ENCODE measurements at regions not wholly inside any gene's neighbourhood (a gene's known extent, or its start where the extent isn't known, plus 50 kb on each side); places are given as distances from the start of the nearest gene placed in this dataset.

- no peaks in the 10 kb centered on the region for H3K36me3 ChIP-seq (ENCODE audit: control insufficient read depth in 2 of 2, extremely low read depth in 1 of 2, insufficient read depth in 1 of 2, low read length in 1 of 2)
- no peak for DNase-seq
- no peak overlapping the region for H3K4me3 ChIP-seq (ENCODE audit: control insufficient read depth in 1 of 2, extremely low read depth in 1 of 2, low read length in 1 of 2)
- no peak for ATAC-seq (replicated peaks in 1 of 4)
- no peaks in the 10 kb centered on the region for H3K4me1 ChIP-seq (ENCODE audit: control insufficient read depth in 1 of 2, extremely low read depth in 1 of 2, insufficient read depth in 2 of 2, low read length in 2 of 2)
- H3K4me1 Mint-ChIP-seq, result no peaks in the 10 kb centered on the region
- H3K4me3 Mint-ChIP-seq, result no peak overlapping the region
- no peaks in the 10 kb centered on the region for H3K27me3 Mint-ChIP-seq
- H3K36me3 Mint-ChIP-seq, result no peaks in the 10 kb centered on the region
- no peaks in the 10 kb centered on the region for H3K9me3 ChIP-seq
- H3K27ac ChIP-seq (ENCODE audit: low read length), result no peak overlapping the region
- H3K27me3 ChIP-seq (replicated peaks in 1 of 2; ENCODE audit: control insufficient read depth in 2 of 2, extremely low read depth in 1 of 2, insufficient read depth in 2 of 2, low read length in 1 of 2), result no peaks in the 10 kb centered on the region
- CTCF ChIA-PET, result no interaction called here
- POLR2A ChIA-PET, result no interaction called here
- H3K27ac Mint-ChIP-seq, result no peak overlapping the region
- H3K9me3 Mint-ChIP-seq, result peaks cover 0 to 3% (median 0%) of the 10 kb centered on the region in 3 donors
Observed at GRCh38 chr7:47128700-47129099, 453.2 kb downstream of the TNS3 start.

GRCh38 chr7:47125529-47125928 lies 456.4 kb downstream of the TNS3 start:
- Histone ChIP-seq H3K27ac (ENCODE audit: low read length) (no peak overlapping the region), H3K27me3 (replicated peaks in 1 of 2; ENCODE audit: control insufficient read depth in 2 of 2, extremely low read depth in 1 of 2, insufficient read depth in 2 of 2, low read length in 1 of 2) (no peaks in the 10 kb centered on the region), H3K4me1 (ENCODE audit: control insufficient read depth in 1 of 2, extremely low read depth in 1 of 2, insufficient read depth in 2 of 2, low read length in 2 of 2) (no peaks in the 10 kb centered on the region), H3K4me3 (ENCODE audit: control insufficient read depth in 1 of 2, extremely low read depth in 1 of 2, low read length in 1 of 2) (no peak overlapping the region), H3K9me3 (no peaks in the 10 kb centered on the region), H3K36me3 (ENCODE audit: control insufficient read depth in 2 of 2, extremely low read depth in 1 of 2, insufficient read depth in 1 of 2, low read length in 1 of 2) (no peaks in the 10 kb centered on the region)
- H3K9me3 Mint-ChIP-seq, result no peaks in the 10 kb centered on the region
- no peaks in the 10 kb centered on the region for H3K36me3 Mint-ChIP-seq
- DNase-seq (no peak), ATAC-seq (replicated peaks in 1 of 4) (no peak)
- H3K4me3 Mint-ChIP-seq, result no peak overlapping the region
- WGBS (ENCODE audit: insufficient coverage), result 95% methylated on average over 13 of the region's 14 CpGs
- H3K27ac Mint-ChIP-seq, result no peak overlapping the region
- no peaks in the 10 kb centered on the region for H3K4me1 Mint-ChIP-seq
- POLR2A ChIA-PET, result no interaction called here
- CTCF ChIA-PET, result no interaction called here
- H3K27me3 Mint-ChIP-seq, result no peaks in the 10 kb centered on the region

GRCh38 chr7:47119261-47119865 lies 462.5 kb downstream of the TNS3 start:
- no peaks in the 10 kb centered on the region for H3K36me3 Mint-ChIP-seq
- Histone ChIP-seq H3K27ac (ENCODE audit: low read length) (no peak overlapping the region), H3K4me1 (ENCODE audit: control insufficient read depth in 1 of 2, extremely low read depth in 1 of 2, insufficient read depth in 2 of 2, low read length in 2 of 2) (no peaks in the 10 kb centered on the region), H3K9me3 (no peaks in the 10 kb centered on the region), H3K27me3 (replicated peaks in 1 of 2; ENCODE audit: control insufficient read depth in 2 of 2, extremely low read depth in 1 of 2, insufficient read depth in 2 of 2, low read length in 1 of 2) (peaks cover 0 to 4% of the 10 kb centered on the region in 2 experiments), H3K4me3 (ENCODE audit: control insufficient read depth in 1 of 2, extremely low read depth in 1 of 2, low read length in 1 of 2) (no peak overlapping the region), H3K36me3 (ENCODE audit: control insufficient read depth in 2 of 2, extremely low read depth in 1 of 2, insufficient read depth in 1 of 2, low read length in 1 of 2) (no peaks in the 10 kb centered on the region)
- no peak overlapping the region for H3K27ac Mint-ChIP-seq
- POLR2A ChIA-PET, result no interaction called here
- H3K4me3 Mint-ChIP-seq, result no peak overlapping the region
- DNase-seq (no peak), ATAC-seq (replicated peaks in 1 of 4) (no peak)
- peaks cover 0 to 3% of the 10 kb centered on the region in 2 donors for H3K27me3 Mint-ChIP-seq
- 100% methylated on average over 1 of the region's 4 CpGs for WGBS (ENCODE audit: insufficient coverage)
- H3K9me3 Mint-ChIP-seq, result peaks cover 0 to 4% (median 0%) of the 10 kb centered on the region in 3 donors
- no peaks in the 10 kb centered on the region for H3K4me1 Mint-ChIP-seq
- CTCF ChIA-PET, result no interaction called here

GRCh38 chr7:47104206-47104549 lies 477.7 kb downstream of the TNS3 start:
- H3K4me3 ChIP-seq (ENCODE audit: control insufficient read depth in 1 of 2, extremely low read depth in 1 of 2, low read length in 1 of 2), result no peak overlapping the region
- Mint-ChIP-seq H3K36me3 (no peaks in the 10 kb centered on the region), H3K27me3 (no peaks in the 10 kb centered on the region), H3K9me3 (peaks cover 0 to 2% (median 0%) of the 10 kb centered on the region in 3 donors), H3K4me3 (no peak overlapping the region), H3K27ac (no peak overlapping the region), H3K4me1 (no peaks in the 10 kb centered on the region)
- H3K4me1 ChIP-seq (ENCODE audit: control insufficient read depth in 1 of 2, extremely low read depth in 1 of 2, insufficient read depth in 2 of 2, low read length in 2 of 2), result no peaks in the 10 kb centered on the region
- no peaks in the 10 kb centered on the region for H3K36me3 ChIP-seq (ENCODE audit: control insufficient read depth in 2 of 2, extremely low read depth in 1 of 2, insufficient read depth in 1 of 2, low read length in 1 of 2)
- H3K9me3 ChIP-seq, result no peaks in the 10 kb centered on the region
- no peak overlapping the region for H3K27ac ChIP-seq (ENCODE audit: low read length)
- ChIA-PET CTCF (no interaction called here), POLR2A (no interaction called here)
- ATAC-seq (replicated peaks in 1 of 4) (no peak), DNase-seq (no peak)
- 93% methylated on average over 2 of the region's 4 CpGs for WGBS (ENCODE audit: insufficient coverage)
- H3K27me3 ChIP-seq (replicated peaks in 1 of 2; ENCODE audit: control insufficient read depth in 2 of 2, extremely low read depth in 1 of 2, insufficient read depth in 2 of 2, low read length in 1 of 2), result peaks cover 0 to 8% of the 10 kb centered on the region in 2 experiments

- Mint-ChIP-seq H3K36me3 (no peaks in the 10 kb centered on the region), H3K27me3 (no peaks in the 10 kb centered on the region), H3K9me3 (no peaks in the 10 kb centered on the region), H3K4me1 (no peaks in the 10 kb centered on the region), H3K4me3 (no peak overlapping the region), H3K27ac (no peak overlapping the region)
- ATAC-seq (replicated peaks in 1 of 4) (no peak), DNase-seq (no peak)
- CTCF ChIA-PET, result no interaction called here
- POLR2A ChIA-PET, result no interaction called here
- no peaks in the 10 kb centered on the region for H3K4me1 ChIP-seq (ENCODE audit: control insufficient read depth in 1 of 2, extremely low read depth in 1 of 2, insufficient read depth in 2 of 2, low read length in 2 of 2)
- WGBS (ENCODE audit: insufficient coverage), result 79% methylated on average over 5 of the region's 17 CpGs
- H3K36me3 ChIP-seq (ENCODE audit: control insufficient read depth in 2 of 2, extremely low read depth in 1 of 2, insufficient read depth in 1 of 2, low read length in 1 of 2), result no peaks in the 10 kb centered on the region
- no peak overlapping the region for H3K27ac ChIP-seq (ENCODE audit: low read length)
- H3K4me3 ChIP-seq (ENCODE audit: control insufficient read depth in 1 of 2, extremely low read depth in 1 of 2, low read length in 1 of 2), result no peak overlapping the region
- peaks cover 0 to 8% of the 10 kb centered on the region in 2 experiments for H3K27me3 ChIP-seq (replicated peaks in 1 of 2; ENCODE audit: control insufficient read depth in 2 of 2, extremely low read depth in 1 of 2, insufficient read depth in 2 of 2, low read length in 1 of 2)
- no peaks in the 10 kb centered on the region for H3K9me3 ChIP-seq
Observed at GRCh38 chr7:47103498-47104205, 478.3 kb downstream of the TNS3 start.

GRCh38 chr7:47102331-47102841 lies 479.5 kb downstream of the TNS3 start:
- no peaks in the 10 kb centered on the region for H3K9me3 ChIP-seq
- H3K4me3 Mint-ChIP-seq, result no peak overlapping the region
- no peaks in the 10 kb centered on the region for H3K4me1 Mint-ChIP-seq
- POLR2A ChIA-PET, result no interaction called here
- H3K36me3 ChIP-seq (ENCODE audit: control insufficient read depth in 2 of 2, extremely low read depth in 1 of 2, insufficient read depth in 1 of 2, low read length in 1 of 2), result no peaks in the 10 kb centered on the region
- no peak overlapping the region for H3K27ac ChIP-seq (ENCODE audit: low read length)
- no peaks in the 10 kb centered on the region for H3K27me3 Mint-ChIP-seq
- DNase-seq (no peak), ATAC-seq (replicated peaks in 1 of 4) (no peak)
- H3K4me3 ChIP-seq (ENCODE audit: control insufficient read depth in 1 of 2, extremely low read depth in 1 of 2, low read length in 1 of 2), result no peak overlapping the region
- H3K27me3 ChIP-seq (replicated peaks in 1 of 2; ENCODE audit: control insufficient read depth in 2 of 2, extremely low read depth in 1 of 2, insufficient read depth in 2 of 2, low read length in 1 of 2), result peaks cover 0 to 8% of the 10 kb centered on the region in 2 experiments
- no peaks in the 10 kb centered on the region for H3K4me1 ChIP-seq (ENCODE audit: control insufficient read depth in 1 of 2, extremely low read depth in 1 of 2, insufficient read depth in 2 of 2, low read length in 2 of 2)
- CTCF ChIA-PET, result no interaction called here
- 8% methylated on average over 1 of the region's 3 CpGs for WGBS (ENCODE audit: insufficient coverage)
- H3K27ac Mint-ChIP-seq, result no peak overlapping the region
- no peaks in the 10 kb centered on the region for H3K36me3 Mint-ChIP-seq
- no peaks in the 10 kb centered on the region for H3K9me3 Mint-ChIP-seq

Measured in T-cell (primary cell).